NCI-H2107 (cell line): ENCODE measurements at regions not wholly inside any gene's neighbourhood (a gene's known extent, or its start where the extent isn't known, plus 50 kb on each side); places are given as distances from the start of the nearest gene placed in this dataset.
"Not testable (repeated sequence)": the region's sequence is repeated elsewhere in the genome, so short reads cannot be mapped to it uniquely, and the experiment has no call there.

Source experiments
- DNase-seq: peaks from one replicate; lab custom pipeline; 2025; lab: John Stamatoyannopoulos, UW

DNA sequence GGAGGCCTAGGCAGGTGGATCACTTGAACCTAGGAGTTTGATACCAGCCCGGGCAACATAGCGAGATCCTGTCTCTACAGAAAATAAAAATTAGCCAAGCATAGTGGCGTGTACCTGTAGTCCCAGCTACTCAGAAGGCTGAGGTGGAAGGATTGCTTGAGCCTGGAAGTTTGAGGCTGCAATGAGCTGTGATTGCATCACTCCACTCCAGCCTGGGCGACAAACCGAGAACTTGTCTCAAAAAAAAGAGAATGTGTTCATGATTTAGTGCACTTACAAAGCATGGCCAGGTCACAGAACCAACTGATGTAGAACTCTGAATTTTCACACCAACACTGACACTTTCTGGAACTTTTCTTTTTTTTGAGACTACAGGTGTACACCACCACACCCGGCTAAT is 182.7 kb downstream of the ZFP64 start:
- no peak for DNase-seq

DNA sequence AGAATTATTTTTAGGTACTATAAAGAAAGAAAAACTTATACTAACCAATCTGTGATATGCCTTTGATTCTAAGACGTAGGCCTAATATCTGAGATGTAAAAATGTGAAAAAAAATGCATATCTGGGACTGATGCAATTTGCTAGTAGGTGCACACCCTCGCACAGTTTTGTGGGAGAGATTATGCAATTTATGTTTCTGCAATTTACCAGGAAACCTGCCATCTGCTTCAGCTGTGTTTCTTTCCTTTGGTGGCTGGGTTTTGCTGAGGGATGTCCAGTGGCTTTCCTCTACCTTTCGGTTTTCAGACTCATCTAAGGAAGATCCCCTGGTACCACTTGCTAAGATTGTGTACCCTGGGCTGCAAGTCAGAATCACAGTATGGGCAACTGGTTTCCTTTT is 186.9 kb downstream of the ZFP64 start:
- DNase-seq: no peak

DNA sequence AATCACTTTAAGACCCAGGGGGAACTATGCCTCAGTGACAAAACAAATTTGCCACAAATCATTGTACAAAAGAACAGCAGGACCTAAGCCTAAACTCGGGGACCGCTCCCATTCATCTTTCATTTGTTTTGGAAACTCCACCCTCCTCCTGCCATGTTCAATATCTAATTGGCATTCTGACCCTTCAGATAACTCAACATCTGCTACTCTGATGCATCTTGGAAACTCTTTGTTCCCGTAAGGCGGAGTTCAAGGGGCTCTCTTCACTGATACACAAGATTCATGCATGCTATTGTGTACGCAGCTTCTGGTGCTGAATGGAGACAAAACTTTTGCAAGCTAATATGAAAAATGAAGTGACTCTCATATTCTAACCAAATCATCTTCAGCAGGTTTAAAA is 187.6 kb downstream of the ZFP64 start:
- DNase-seq: no peak

DNA sequence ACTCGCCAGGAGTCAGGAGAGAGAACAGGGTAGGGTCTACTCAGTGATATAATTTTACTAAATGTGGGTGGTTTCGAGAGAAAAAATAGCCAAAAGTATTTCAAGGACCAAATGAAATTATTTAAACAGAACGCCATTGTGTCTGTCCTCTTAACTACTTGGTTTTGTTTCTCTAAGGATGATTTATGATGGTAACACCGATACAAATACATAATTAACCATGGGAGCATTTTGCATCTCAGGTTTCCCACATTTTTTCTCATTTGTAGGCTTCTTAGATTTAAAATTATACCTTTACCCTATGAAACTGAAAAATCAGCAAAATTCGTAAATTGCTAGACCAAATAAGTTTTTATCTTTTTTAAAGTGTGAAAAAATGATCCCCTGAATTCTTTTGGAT is 188.2 kb downstream of the ZFP64 start:
- DNase-seq: no peak

DNA sequence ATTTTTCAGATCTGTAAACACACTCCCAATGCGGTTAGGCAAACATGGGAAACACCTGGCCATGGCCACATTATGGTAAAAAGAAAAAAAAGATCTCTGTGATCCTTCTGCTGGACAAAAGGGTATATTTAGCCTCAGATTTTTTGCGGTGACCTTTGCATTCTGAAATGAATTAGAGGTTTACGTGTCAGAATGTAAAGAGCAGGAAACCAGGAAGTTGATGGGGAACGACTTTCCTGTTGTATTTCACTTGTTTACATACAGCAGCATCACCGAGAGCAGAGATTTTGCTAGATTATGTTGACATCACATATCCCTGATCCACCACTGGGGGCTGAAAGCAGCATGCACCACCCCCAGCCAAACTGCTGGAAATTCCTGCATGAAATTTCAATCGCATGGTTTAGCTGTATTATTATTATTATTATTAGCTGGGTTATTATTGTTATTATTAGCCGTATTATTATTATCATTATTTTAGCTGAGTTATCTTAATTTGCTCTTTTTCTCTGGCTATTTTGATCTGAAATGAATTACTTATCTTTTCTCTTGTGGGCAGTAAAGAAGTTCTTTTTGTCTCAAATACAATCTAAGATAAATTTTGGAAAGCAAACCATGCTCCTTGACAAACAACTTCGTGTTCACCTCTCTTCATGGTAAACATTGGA is 189.4 kb downstream of the ZFP64 start:
- no peak for DNase-seq

DNA sequence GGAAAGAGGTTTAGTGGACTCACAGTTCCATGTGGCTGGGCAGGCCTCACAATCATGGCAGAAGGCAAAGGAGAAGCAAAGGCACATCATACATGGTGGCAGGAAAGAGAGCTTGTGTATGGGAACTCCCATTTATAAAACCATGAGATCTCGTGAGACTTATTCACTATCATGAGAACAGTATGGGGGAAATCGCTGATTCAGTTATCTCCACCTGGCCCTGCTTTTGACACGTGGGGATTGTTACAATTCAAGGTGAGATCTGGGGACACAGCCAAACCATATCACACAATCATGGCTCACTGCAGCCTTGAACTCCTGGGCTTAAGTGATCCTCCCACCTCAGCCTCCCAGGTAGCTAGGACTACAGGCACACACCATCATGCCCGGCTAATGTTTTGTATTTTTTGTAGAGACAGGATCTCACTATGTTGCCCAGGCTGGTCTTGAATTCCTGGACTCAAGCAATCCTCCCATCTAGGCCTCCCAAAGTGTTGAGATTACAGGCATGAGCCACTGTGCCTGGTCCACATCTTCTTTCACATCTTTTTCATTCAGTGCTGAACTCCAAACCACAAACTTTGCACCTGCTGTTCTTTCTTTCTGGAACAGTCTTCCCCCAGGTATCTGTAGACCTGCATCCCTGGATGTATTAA is 194.2 kb downstream of the ZFP64 start:
- not testable (repeated sequence) for DNase-seq

DNA sequence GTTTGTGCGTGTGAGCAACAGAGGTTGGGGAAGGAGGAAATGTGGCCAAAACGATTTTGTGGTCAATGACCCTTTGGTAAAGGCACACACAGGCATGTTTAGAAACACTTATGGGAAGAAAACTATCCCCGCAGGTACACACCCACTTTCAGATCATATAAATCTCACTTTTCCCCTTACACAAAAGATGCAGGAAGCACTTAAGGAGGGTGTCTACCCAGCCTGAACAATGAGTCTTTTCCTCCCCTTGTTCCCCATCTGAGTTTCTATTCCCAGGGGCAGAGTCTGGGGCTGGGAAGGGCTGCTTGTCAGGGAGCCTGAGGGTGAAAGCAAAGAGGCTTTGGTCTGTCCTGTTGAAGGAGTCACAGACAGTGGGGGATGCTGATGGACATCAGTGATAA is 193.2 kb upstream of the SALL4 start:
- no peak for DNase-seq

DNA sequence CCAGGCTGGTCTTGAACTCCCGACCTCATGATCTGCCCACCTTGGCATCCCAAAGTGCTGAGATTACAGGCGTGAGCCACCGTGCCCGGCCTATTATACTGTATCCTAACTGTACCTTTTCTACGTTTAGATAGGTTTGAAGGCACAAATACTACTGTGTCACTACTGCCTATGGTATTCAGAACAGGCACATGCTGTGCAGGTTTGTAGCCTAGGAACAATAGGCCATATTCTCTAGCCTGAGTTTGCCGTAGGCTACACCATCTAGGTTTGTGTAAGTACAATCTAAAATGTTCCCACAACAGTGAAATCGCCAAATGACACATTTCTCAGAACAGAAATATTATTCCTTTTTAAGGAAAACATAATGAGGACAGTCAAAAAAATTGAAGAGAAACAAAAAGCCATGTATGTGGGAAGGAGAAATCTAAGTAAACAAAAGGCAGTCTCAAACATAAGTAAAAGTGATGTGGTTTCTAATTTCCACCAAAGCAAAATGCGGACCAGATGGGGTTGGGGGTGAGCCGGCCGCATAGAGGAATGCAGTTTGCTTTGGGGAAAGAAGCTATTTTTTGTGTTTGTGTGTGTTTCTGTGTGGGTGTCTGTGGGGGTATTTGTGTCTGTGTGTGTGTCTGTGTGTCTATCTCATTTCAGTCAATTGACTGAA is 192.6 kb upstream of the SALL4 start:
- no peak for DNase-seq

DNA sequence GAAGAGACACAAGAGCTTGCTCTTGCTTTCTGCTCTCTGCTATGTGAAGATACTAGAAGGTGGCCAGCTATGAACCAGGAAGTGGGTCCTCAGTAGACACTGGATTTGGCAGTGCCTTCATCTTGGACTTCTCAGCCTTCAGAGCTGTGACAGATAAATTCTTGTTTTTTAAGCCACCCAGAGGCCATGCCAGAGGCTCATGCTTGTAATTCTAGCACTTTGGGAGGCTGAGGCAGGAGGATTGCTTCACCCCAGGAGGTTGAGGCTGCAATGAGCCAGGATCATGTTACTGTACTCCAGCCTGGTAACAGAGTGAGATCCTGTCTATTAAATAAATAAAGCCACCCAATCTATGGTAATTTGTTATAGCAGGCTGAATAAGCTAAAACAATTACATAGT is 185.5 kb upstream of the SALL4 start:
- no peak for DNase-seq

DNA sequence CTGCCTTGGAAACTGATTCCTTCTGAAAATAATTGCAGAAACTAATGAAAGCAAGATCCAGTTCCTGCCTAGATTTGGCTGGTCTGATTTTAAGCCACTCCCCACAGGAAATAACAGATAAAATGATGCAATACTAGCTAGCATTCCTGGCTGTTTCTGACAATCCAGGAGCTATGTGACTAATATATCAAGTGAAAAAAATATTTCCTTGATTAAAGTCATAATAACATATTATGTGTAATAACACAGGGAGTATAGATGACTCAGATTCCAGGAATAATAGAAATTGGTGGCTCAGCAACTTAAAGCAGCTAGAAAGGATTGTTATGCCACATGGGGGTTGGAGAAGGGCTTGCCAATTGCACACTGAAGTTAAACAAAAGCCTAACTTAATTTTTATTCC is 182.7 kb upstream of the SALL4 start:
- no peak for DNase-seq

DNA sequence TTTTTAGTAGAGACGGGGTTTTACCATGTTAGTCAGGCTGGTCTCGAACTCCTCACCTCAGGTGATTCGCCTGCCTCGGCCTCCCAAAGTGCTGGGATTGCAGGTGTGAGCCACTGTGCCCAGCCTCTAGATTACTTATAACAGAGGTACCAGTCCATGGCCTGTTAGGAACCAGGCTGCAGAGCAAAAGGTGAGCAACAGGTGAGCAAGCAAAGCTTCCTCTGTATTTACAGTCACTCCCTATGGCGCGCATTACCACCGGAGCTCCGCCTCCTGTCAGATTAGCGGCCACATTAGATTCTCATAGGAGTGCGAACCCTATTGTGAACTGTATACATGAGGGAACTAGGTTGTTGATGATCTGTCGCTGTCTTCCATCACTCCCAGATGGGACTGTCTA is 178.0 kb upstream of the SALL4 start:
- DNase-seq: no peak

DNA sequence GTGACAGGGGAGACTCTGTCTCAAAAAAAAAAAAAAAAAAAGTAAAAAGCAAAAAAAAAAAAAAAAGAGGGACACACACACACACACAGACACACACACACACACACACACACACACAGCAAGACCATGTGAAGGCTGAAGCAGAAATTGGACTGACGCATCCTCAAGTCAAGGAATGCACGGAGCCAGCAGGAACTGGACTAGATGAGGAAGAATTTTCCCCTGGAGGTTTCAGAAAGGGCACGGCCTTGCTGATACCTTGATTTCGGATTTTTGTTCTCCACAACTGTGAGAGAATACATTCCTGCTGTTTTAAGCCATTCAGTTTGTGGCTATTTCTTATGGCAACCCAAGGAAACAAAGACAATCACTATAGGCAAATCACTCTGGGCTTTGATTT is 176.9 kb upstream of the SALL4 start:
- no peak for DNase-seq

DNA sequence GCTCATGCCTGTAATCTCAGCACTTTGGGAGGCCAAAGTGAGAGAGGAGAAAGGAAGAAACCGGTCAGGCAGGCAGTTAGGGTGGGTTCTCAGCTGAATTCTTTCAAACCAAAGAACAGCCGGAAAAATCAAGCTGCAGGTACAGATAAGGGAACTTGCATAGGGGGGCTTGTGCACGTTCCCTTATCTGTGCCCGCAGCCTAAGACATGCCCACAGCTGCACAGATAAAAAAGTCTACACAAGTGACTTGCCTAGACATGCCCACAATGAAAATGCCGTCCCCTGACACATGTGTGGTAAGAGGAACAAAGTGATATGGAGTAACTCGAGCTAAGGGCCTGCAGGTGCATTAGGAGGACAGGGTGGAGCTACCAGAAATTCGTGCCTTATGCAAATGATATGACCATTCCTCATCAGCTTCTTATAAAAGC is 175.8 kb upstream of the SALL4 start:
- DNase-seq: no peak

DNA sequence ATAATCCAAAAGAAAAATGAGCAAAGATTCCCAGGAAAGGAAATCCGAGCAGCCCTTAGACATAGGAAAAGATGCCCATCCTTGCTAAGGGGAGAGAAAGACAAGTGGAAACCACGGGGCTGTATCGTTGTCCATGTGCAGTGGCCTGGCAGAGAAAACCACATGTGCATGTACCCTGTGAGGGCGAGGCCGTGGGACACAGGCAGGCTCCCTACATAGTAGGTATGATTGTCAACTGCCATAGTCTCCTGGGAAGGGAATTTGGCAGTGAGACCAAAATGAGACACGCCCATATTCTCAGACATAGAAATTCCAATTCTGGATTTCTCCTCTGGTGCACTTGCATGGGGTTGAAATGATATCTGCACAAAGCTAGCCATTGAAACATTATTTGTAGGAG is 169.7 kb upstream of the SALL4 start:
- no peak for DNase-seq

DNA sequence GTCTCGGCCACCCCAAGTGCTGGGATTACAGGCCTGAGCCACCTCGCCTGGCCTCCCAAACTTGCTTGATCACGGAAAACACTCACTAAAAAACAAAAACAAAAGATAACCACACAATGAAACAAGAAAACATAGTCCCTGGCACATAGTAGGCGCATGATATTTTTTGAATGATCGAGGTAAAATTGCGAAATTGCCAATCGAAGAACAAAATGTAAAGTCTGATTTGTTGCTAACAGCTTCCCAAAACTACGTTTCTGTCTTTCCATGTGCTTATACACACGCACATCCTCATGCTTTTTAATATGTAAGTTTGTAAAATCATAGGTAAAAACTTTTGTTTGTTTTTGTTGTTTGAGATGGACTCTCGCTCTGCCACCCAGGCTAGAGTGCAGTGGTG is 168.5 kb upstream of the SALL4 start:
- no peak for DNase-seq

DNA sequence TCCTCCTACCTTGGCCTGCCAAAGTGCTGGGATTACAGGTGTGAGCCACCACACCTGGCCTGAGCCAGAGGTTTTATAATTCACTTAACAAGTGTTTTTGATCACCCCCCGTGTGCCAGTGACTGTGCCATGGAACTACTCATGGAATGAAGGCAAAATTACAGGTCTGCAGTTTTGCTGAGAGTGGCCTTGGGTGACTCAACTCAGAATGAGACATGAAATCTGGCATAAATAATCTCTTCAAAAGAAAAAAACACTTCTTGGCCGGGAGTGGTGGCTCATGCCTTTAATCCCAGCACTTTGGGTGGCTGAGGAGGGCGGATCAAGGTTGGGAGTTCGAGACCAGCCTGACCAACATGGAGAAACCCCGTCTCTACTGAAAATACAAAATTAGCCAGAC is 166.9 kb upstream of the SALL4 start:
- no peak for DNase-seq

DNA sequence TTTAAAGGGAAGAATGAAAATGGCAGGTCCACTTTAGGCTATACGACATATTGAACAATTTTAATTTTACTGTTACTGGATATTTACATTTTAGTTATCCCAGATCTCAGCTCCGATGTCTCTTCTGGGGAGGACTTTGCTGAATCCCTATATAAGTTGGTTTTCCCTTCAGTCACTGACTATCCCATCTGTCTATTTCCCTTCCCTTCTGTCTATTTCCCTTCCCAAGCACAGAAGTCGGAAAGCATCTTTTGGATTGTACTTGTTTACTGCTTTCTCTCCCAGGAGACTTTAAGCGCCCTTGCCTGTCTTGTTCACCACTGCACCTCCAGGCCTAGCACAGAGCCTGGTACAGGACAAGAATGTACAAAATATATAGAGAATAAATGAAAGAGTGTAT is 165.8 kb upstream of the SALL4 start:
- no peak for DNase-seq

DNA sequence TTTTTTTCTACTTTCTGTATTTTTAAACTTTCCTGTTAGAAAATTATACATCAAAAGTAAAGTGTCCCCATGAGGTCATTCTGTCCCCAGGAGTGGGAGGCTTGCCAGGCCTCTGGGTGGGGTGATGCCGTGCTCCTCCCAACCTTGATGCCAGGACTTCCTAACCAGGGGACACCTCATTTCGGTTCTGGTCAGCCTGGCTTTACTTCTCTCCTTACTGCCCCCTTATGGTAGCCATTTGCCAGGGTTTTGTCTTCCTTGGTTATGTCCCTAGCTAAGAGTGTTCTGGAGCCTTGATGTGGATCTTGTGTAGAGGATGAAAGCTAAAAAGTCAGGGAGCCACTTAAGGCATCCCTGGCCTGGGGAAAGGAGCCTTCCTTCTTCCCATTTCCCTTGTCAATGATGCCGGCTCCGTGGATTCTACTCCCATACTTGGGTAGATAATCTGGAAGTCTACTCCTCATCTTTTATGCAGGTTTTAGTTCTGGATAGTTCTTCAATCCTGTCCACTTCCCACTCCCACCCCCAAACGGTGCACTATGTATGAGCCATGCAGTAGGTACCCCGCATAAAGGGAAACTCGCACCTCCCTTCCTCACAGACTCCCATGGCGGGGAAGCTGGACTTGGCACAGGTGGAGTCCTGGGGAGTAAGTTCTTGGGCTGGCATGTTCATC is 164.1 kb upstream of the SALL4 start:
- DNase-seq: no peak

DNA sequence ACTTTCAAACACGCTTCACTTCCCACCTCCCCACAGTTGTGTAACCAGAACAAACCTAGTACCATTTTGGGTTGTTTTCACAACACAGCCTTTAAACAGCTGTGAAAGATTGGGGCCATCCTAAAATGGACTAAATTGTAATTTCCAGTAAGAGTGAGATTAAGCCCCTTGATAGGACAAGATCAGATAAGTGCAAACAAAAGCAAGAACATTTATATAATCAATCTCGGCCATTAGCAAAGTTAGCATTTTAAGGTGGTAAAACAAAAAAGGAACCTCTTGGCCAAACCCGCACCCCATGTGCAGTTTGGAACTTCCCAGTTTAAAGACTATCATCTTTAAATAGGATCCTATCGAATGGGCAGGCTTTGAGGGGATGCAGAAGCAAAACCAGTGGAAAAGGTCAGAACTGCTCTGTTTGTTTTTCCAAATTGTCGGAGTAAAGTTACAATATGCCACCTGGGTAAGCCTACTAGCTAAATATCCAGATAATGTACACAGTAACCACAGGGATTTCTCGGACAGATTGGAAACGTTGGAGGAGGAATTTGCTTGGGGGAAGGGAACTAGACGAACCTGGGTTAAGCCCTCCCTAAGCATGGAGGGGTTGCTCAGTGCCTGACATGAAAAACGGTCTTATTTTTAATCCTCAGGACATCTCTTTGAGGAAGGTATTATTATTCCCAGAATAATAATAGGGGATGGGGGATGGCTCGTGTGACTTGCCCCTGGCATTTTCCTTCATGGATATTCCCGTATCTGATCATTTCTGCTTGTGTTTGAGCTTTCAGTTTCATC is 159.8 kb upstream of the SALL4 start:
- DNase-seq: no peak

DNA sequence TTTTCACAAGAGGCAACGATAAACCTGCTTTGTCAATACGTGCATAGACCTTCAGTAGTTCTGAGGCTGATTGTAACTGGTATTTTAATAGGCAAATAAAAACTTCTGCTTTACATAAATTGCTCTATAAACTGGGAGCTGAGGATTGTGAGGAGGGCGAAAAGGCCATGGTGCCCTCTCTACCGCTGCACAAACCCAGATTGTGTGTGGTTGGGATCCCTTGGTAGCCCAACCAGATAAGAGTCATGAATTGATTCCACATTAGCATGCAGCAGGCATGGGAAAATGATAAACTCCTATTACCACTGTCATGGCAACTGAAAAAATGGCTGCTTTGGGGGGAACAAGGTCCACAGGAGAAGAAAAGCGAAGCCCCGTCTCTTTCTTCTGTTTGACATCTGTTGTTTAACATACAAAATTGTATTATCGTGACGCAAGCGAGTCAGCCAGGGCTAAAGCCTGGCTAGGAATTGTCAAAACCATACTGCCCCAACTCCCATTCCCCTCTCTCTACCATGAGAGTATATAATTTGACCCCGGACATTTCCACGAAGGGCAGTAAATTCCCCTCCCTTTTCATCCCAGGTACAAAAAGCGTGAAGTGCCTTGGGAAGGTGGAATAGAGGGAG is 157.8 kb upstream of the SALL4 start:
- DNase-seq: no peak

DNA sequence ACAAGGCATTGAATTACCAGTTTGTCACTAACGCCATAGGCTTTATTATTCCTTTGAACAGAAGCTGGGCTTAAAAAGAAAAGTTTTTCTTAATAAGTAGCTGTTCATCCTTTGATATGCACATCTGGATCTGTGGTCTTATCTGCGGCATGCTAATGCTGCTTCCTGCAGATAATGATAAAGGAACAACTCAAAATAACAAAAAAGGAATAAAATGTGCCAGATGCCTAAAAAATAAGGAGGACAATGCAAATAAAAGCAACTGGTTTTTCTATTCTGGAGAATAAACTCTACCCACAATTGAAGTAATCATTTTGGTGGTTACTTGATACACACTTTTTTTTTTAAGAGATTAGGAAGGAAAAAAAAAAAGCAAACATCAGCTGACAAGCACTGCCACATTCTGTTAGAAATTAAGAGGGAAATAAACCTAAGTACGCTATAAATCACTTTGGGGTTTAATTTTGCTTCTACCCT is 156.8 kb upstream of the SALL4 start:
- DNase-seq: no peak
